GM19023 (cell line): ENCODE measurements at regions not wholly inside any gene's neighbourhood (a gene's known extent, or its start where the extent isn't known, plus 50 kb on each side); places are given as distances from the start of the nearest gene placed in this dataset.

Experiments
- ATAC-seq: cut with Tn5 transposase; IDR thresholded peaks from one replicate; pipeline ENCODE4 v1.9.1; 2021; ENCODE audit warnings: mild to moderate bottlenecking, moderate library complexity; ENCODE audit not compliant: unreplicated experiment

DNA sequence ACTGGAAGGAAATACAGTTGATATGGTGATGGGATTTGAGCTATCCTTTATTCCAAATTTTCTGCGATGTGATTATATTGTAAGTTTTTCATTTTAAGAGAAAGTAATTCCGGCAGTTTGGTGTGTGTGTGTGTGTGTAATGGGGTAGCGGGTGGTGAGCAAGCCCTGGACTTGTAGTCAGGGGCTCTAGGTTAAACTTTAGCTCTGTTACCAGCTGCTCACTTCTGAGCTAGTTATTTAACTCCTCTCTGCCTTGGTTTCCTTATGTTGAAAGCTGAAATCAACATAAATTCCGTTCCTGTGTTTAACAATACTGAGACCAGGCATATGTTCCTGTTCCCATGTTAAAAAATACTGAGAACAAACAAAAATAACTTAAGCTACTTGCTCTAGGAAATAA, 174.1 kb upstream of the CASK start:
- ATAC-seq: no peak

DNA sequence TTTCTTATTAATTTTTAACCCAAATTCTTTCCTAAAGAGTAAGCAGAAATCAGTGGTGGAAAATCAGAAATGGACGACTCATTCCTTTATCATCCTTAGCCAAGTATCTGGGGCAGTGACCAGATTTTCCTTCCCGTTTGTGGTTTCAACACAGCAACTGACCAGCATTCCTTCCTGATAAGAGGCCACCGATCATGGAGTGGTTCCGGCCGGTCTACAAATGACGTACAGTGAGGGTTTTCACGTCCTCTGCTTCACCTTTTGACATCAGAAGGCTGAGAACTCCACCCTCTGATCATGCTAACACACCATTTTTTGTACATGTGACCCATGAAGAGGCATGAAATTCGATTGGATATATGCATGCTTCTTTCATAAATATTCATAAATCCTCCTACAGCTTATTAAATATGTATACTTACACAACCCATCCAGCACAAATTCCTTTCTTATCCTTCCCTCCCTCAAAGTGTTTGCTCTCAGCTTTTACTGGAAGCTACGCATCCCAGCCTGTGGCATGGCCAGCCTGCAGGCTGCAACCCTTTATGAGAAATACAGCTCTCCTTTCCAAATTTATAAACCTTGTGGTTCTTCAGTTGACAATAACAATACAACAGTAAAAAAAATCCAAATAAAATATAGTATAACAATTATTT, 173.0 kb upstream of the CASK start:
- no peak for ATAC-seq

DNA sequence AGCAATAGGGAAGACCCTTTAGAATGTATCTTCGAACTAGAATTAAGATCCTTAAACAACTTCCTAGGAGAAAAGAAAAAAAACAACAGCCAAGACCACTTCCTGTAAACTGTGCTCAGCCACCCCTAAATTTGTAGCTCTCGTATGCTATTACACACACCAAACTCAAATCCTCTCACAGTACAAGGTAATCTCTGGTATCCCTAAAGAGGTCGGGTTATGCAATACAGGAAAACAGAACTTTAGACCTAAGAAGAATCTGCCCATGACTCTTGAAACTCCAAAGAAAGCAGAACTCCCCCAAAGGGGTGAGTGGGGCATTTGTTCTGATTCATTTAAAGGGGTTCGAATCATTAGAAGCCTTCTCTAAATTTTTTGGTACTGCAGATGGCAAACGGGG, 170.9 kb upstream of the CASK start:
- ATAC-seq: peak; percentile 61

DNA sequence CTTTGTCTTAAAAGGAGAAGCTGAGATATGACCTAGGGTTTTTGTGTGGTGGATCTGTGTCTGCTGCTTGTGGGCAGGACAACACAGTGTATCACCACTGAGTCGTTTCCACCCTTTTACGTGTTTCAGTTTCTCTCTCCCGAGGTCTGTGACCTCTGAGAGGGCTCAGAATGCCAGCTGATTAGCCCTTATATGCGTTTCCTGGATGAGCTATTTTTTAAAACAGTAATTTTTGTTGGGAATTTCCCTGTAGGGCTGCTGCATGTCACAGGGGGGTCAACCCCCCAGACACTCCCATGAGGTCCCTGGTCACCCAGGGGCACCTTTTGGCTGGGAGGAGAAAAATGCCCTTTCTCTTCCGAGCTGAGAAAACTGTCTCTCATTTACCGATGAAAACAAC, 170.4 kb upstream of the CASK start:
- ATAC-seq: peak; percentile 84

DNA sequence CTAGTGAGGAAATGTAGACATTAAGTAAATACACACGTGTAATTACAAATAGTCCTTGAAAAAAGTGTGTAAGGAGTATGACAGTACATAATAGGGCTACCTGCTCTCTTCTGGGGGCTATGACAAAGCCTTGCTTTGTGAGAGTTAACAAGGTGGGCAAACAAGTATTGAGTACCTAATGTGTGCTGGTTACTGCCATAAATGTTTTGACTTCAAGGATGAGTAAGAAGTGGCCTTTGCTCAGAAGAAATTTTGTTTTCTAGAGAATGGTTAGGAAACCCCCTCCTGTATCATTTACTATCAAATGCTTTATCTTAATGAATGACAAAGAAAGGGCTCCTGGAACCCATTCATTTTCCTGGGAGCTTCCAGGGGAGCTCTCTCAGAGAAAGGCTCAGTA, 167.0 kb upstream of the CASK start:
- ATAC-seq: no peak

DNA sequence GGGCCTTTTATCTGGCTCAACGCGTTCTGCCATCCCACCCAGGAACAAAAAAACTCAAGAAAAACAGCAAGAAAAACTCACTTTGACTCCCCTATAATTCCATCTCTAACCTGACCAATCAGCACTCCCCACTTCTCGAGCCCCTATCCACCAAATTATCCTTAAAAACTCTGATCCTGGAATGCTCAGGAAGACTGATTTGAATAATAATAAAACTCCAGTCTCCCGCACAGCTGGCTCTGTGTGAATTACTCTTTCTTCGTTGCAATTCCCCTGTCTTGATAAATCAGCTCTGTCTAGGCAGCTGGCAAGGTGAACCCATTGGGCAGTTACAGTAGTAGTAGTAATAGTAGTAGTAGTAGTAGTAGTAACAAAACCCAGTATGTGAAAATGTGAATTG, 165.7 kb upstream of the CASK start:
- no peak for ATAC-seq

DNA sequence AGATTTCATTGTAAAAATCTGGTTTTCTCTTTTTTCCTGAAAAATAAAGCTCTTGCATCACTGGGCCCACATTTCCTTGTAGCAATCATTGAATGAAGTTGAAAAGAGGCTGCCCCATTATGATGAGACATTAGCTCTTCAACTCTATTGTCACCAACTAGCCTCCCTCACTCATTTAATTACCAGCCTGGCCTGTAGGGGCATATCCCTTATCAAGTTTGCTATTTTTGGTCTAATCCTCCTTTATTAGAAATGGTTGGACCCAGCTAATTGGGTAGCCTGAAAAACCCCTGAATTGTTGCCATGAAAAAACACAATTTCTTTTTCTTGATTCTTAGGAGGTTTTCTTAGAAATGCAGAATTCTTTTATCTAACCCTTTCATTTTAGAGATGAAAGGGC, 164.6 kb upstream of the CASK start:
- no peak for ATAC-seq

DNA sequence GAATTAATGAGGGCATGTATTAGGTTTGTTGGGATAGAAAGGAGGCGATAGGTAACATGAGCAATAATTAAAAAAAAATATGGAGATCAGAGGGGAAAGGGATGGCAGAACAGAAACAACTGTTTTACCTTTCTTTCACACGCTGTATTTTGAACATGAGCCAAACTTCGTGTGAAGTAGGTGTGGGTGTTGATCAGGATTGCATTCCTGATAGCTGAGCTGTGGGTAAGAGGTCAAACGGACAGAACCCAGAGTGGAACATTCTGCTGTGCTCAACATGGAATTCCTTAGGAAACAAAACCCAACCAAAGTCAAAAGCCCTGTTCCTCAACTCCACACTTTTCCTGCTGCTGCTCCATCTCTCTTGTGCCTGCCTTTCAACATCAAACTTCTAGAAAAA, 162.5 kb upstream of the CASK start:
- no peak for ATAC-seq

DNA sequence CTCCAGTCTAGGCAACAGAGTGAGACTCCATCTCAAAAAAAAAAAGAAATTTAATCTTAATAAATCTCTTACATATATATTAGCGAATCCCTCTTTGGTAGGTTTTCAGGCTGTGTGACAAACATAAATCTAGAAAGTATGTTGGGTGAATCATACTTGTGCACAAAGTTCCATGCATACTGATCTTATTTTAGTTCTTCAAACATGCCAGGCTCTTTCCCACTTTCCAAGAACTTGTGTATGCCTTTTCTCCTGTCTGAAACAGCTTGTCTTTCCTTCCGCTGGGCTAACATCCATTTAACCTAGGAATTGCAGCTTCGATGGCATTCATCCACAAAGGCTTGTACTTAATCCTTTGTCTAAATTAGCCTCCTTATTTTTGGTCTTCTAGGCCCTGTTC, 156.6 kb upstream of the CASK start:
- ATAC-seq: no peak

DNA sequence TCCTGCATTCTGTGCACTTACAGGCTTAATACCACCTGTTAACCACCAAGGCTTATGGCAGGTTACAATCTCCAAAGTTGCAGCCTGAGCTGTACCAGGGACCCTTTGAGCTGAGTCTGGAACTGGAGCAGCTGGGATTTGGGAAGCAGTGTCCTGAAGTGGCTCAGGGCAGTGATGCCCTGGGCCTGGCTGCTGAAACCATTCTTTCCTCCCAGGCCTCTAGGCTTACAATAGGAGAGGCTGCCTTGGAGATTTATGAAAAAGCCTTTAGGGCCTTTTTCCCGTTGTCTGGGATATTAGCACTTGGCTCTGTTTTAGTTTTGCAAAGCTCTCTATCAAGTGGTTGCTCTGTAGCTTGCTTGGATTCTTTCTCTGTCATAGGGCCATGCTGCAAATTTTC, 154.3 kb upstream of the CASK start:
- no peak for ATAC-seq

DNA sequence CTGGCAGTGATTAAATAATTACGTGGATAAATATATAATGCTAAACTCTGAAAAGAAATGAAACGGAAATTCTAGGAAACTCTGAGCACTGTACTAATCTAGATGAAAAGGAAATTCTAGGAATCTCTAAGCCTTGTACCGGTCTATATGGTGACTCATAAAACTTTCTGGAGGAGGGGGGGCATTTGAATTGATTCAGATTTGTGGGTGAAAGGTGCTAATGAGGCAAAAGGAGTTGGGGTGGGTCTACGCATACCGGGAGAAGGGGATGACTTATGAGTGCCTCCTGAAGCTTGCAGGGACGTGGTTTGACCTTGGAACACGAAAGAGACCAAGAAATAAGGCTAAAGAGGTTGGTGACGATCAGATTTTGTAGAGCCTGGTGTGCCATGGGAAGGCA, 151.7 kb upstream of the CASK start:
- ATAC-seq: no peak

DNA sequence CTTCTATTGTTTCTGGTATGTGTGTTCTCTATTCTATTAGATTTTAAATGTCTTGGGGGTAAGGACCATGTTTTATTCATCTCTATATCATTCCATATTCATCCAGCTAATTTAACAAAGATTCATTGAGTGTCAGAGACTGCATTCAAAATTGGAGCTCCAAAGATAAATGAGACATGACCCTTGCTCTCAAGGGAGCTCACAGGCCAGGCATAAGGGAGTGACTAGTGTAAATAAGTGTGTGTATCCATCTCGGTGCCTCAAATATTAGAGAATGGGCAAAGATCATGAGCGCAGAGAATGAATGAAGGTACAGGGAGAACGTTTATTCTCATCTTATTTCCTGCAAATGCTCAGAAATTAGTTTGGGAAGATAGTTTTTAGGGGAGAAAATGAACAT, 150.1 kb upstream of the CASK start:
- no peak for ATAC-seq

DNA sequence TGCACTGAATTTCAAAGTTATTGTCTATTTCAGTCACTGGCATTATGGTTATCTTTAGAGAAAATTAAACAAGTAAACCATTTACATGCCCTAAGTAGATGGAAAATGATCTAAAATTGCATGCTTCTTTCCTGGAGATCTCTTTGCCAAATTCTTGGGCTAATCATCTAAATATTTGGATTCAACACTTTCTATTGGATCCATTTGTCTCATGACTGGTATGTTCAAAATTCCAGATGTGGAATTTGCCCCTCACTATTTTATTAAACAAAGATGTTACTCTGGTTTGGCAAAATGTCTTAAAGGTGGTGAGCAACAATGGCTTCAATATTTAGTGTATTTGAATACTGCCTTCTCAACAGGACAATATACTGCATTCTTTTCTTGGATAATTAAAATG, 147.5 kb upstream of the CASK start:
- no peak for ATAC-seq

DNA sequence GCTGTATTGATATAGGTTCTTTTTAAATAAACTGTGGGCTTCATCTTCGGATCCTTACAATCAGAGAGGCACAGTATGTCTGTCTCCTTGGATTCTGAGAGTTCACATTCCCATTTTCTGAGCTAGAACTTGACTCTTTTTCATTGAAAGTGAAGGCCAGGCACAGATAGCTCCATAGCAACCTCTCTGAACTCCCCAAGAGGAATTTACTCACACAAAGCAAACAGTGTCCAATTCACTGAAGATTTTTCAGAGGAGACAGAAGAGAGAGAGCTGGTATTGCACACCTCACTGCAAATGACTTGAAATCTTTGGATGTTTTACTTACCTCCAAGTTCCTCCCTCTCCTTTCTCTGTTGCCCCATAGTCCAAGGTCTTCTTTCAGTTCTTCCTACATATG, 130.9 kb upstream of the CASK start:
- ATAC-seq: no peak

DNA sequence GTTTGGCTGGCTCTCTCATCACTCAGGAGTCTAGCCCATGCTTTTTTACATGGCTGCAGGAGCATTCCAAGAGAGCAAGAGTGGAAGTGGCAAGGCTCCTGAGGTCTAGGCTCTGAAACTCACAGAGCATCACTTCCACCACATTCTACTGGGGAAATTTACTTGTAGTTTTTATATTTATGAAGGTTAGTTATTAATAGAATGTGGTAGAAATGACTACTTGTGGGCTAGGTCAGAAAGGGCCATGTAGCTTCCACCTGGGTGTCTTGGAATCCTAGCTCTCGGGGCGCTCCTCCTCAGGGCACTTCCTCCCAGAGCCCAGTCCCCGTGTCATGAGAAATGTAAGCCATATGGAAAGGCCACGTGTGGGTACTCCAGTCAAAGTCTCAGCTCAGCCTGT, 127.0 kb upstream of the CASK start:
- no peak for ATAC-seq

DNA sequence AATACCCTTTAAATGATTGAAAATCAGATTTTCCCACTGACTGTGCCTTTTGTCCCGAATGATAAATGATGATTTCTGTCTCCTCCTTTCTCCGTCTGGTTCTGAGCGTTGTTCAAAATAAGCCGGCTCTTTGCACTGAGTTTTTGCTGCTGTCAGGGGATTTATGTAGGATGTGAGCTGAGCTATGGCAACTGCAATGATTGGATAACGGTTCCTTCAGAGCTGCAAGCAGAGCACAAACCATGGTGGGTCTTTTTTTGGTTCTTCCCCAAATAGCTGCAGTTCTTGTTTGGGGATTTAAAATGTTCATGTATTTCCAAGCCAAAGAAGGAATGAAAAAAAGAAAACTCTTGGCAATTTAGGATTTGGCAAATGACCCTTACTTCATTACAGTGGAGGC, 124.5 kb upstream of the CASK start:
- ATAC-seq: no peak

DNA sequence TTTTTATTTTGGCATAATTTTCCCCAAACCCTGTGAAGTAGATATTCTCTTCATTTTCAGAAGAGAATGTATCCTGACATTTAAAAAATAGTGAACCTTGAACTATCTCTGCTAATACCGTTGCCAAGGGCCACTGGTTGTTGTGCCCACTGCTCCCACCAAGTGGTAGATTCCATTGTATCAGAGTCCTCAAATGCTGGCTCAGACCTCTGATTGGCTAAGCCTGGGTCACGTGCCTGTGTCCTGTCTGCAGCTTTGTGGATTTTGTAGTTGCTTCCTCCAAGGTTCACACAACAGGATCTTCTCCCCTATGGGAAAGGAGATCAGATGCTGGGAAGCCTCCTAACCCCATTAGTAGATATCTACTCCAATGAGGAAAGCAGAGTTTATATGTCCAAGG, 104.8 kb upstream of the CASK start:
- no peak for ATAC-seq

DNA sequence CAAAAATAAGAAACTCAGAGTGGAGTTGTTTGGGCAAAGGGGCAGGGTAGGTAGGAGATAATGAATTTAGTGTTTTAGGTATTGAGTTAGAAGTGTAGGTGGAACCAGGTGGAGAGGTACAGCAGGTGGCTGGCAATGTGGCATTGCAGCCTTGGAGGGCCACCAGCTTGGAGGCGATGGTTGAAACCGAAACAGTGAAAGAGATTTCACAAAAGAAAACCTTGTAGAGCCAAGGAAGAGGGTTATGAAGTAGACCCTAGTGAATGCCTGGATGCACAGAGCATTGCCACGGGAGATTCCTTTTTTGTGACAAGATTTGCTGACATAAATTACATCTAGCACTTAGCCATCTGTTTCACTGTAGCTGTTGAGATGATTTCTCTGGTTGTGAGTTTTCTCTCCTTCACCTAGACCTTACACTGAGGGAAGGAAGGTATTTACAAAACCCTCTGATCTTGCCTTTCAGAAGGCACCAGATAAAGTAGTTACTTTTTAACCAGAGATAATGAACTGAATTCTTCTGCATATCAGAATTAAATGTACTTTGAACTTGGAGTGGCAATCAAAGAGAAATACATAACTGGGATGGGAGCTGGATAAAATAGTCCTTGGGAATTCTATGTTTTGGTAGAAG, 104.1 kb upstream of the CASK start:
- ATAC-seq: no peak

DNA sequence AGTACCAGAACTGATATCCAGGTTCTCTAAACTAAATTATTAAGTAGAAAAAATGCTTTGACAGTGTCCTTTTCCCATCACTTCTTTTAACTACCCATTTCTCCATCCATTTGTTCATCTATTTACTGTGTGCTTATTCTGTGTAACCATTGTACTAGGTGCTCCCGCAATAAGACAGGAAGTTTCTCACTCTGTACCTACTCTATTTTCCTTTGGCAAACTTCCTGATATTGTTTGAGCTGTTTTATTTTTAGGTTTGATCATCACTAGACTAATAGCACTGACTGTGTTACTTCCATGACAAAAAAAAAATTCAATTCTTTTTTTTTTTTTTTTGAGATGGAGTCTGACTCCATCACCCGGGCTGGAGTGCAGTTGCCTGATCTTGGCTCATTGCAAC, 102.5 kb upstream of the CASK start:
- ATAC-seq: no peak

DNA sequence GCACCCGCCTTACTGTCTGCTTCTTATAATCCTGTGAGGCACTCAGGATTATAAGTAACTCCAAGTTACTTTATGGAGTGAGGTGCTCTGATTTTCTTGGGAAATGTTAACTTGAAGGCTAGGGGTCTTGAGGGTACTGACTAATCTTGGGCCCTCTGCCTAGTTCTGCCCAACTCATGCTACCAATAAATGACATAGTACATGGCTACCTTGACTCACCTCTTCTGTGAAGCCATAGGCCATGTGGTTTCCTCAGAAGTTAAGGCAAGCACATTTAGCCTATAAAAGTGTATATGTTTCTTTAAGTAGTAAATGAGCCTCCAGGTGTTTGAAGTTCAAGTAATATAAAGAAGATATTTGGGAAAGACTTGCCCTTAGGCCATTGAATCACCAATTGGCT, 99.8 kb upstream of the CASK start:
- ATAC-seq: no peak

DNA sequence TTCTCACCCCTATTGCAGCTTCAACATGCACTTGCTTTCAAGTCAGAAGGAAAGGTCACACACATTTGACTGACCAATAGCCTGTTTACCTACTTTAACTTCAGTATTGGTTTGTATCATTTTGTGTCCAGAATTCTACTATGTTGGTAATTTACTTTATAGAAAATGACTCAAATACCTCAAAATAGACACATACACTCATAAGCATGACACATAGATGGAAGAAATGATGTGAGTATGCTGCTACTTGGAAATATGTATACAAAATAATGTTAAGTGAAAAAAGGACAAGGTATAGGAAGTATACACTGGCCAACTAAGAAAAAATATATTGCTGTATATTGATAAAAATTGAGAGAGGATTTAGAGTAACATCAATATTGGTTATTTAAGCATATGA, 98.8 kb upstream of the CASK start:
- ATAC-seq: no peak

DNA sequence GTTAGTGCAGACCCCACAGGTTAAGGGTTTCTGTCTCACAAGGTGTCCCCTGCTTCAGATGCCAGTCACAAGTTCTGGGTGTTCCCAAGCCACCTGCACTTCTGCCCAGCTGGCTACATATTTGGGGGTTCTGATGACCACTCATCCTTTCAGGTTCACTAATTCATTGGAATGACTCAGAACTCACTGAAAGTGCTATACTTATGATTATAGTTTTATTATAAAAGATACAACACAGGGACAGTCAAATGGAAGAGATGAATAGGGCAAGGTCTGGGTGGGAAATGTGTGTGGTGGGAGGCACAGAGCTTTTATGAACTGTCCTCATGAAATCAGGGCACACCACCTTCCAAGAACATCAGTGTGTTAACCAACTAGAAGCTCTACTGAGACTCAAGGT, 97.7 kb upstream of the CASK start:
- no peak for ATAC-seq

DNA sequence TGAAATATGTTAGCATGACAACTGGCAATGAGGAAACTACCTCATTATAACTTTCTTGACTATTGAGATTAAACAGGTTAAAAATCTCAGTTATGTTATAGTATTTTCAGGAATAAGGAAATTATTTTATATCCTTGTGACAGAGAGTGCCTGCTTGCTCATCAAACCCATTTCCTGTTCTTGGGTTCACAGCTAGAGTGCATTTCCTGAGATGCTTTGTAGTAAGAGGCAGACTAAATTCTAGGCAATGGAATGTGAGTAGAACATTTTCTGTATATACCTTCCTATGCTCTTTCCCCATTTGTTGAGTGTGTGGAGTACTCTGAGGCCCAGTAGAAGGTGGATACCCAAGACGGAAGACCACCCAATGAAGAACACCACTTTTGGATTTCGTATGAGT, 96.9 kb upstream of the CASK start:
- ATAC-seq: no peak
